ENCODE measurements at regions not wholly inside any gene's neighbourhood (a gene's known extent, or its start where the extent isn't known, plus 50 kb on each side); places are given as distances from the start of the nearest gene placed in this dataset.

DNA sequence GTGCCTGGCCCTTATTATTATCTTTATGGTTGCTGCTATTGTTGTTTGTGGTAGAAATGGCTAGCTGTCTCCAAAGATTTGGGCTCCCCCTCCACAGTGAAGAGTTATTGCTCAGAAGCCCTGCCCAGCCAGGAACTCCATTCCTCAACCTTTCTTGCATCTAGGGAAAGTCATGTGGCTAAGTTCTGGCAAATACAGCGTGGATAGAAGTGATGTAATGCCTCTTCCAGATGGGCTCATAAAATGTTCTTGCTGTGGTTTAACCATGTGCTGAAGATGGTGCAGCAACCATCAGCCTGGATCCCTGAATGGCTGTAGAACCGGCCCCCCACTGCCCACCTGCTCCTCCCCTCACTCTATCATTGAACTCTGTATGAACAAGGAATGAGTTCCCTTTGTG is 203.5 kb upstream of the E2F8 start:
- TF ChIP-seq, protein P1, sequence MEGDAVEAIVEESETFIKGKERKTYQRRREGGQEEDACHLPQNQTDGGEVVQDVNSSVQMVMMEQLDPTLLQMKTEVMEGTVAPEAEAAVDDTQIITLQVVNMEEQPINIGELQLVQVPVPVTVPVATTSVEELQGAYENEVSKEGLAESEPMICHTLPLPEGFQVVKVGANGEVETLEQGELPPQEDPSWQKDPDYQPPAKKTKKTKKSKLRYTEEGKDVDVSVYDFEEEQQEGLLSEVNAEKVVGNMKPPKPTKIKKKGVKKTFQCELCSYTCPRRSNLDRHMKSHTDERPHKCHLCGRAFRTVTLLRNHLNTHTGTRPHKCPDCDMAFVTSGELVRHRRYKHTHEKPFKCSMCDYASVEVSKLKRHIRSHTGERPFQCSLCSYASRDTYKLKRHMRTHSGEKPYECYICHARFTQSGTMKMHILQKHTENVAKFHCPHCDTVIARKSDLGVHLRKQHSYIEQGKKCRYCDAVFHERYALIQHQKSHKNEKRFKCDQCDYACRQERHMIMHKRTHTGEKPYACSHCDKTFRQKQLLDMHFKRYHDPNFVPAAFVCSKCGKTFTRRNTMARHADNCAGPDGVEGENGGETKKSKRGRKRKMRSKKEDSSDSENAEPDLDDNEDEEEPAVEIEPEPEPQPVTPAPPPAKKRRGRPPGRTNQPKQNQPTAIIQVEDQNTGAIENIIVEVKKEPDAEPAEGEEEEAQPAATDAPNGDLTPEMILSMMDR (IDR thresholded peaks at IDR 0.05) = no peak
- TF ChIP-seq POLR2AphosphoS5 (IDR thresholded peaks at IDR 0.05) = no peak
- no peak for TF ChIP-seq POLR2A (IDR thresholded peaks at IDR 0.05)
- TF ChIP-seq EP300 (IDR thresholded peaks at IDR 0.05) = no peak

All from upper lobe of left lung (tissue), 4 donors.